K562 (cell line): ENCODE measurements at regions not wholly inside any gene's neighbourhood (a gene's known extent, or its start where the extent isn't known, plus 50 kb on each side); places are given as distances from the start of the nearest gene placed in this dataset.

Experiments
- ATAC-seq: fragments of 200-7000 bp; cut with Tn5 transposase; 3 replicates; pipeline ENCODE4 v1.9.1; 2020; ENCODE audit warnings: moderate library complexity
- BruUV-seq: library from RNA; stranded (reverse); fragments of 400-500 nt; replicated peaks from 2 replicates; lab custom pipeline; 2021; lab: Mats Ljungman, UMichigan
- CTCF ChIA-PET: fragments of 300-600 bp; formaldehyde crosslinking; extraction: SDS; loops from one replicate; lab custom pipeline; 2021; ENCODE audit warnings: low intra/inter-chr PET ratio; lab: Yijun Ruan, JAX
- POLR2A ChIA-PET: fragments of 300-600, 350-650 bp; sonication (Branson Sonifier 250); formaldehyde crosslinking; extraction: SDS; loops from one replicate; lab custom pipeline; 2021; ENCODE audit warnings: antibody characterized with exemption, inconsistent platforms; lab: Yijun Ruan, JAX
- DNase-seq, 4 experiments: peaks; one replicate each; pipeline versions ENCODE4 v3.0.0 to v3.0.0-alpha.2; 2011 to 2018; ENCODE audit warnings: low spot score in 3 of 4, mixed read lengths in 3 of 4; ENCODE audit errors: extremely low read depth in 1 of 4
- FAIRE-seq: peaks from 2 replicates; lab custom pipeline; 2011; peaks lifted over from hg19 to GRCh38; lab: Jason Lieb, UNC
- H2AFZ ChIP-seq: 2 replicates; pipeline ENCODE4 v1.6.0; 2011; ENCODE audit warnings: low read depth, low read length, control low read depth, inconsistent platforms
- H3K27ac ChIP-seq: fragments of 200-600 bp; 3 replicates; pipeline ENCODE4 v1.8.0; 2011; ENCODE audit warnings: low read depth, mild to moderate bottlenecking, control low read depth, inconsistent platforms, low read length, moderate library complexity, mixed read lengths; ENCODE audit errors: extremely low read depth
- H3K27me3 ChIP-seq, 2 experiments: fragments of 300-600 bp in 1 of 2; 2 replicates in 1 of 2; 3 replicates in 1 of 2; pipeline versions ENCODE4 v1.6.0 to v1.8.0; 2011; ENCODE audit warnings: inconsistent platforms in 2 of 2, low read length in 2 of 2, mild to moderate bottlenecking in 1 of 2, mixed read lengths in 1 of 2, moderate library complexity in 1 of 2; ENCODE audit not compliant: control insufficient read depth in 2 of 2, insufficient read depth in 2 of 2
- H3K36me3 ChIP-seq: fragments of 300-600 bp; 3 replicates; pipeline ENCODE4 v1.8.0; 2011; ENCODE audit warnings: mild to moderate bottlenecking, low read length, inconsistent platforms; ENCODE audit not compliant: control insufficient read depth, insufficient read depth
- H3K4me1 ChIP-seq, 2 experiments: fragments of 200-600 bp in 1 of 2; replicated peaks in 1 of 2; 2 replicates in 1 of 2; 3 replicates in 1 of 2; pipeline versions ENCODE4 v1.5.1 to v1.8.0; 2011; ENCODE audit warnings: inconsistent platforms in 2 of 2, low read length in 2 of 2, mild to moderate bottlenecking in 1 of 2, mixed read lengths in 1 of 2, moderate library complexity in 1 of 2; ENCODE audit not compliant: control insufficient read depth in 2 of 2, insufficient read depth in 2 of 2
- H3K4me2 ChIP-seq: 2 replicates; pipeline ENCODE4 v1.6.1; 2011; ENCODE audit warnings: low read length, control low read depth, inconsistent platforms, mixed read lengths; ENCODE audit not compliant: insufficient read depth
- H3K4me3 ChIP-seq: fragments of 200-600 bp; sonication (generic), shearing (Covaris generic); 2 replicates; pipeline ENCODE4 v1.5.1; 2016; ENCODE audit warnings: control low read depth, inconsistent platforms
- H3K79me2 ChIP-seq: fragments of 200-600 bp; 3 replicates; pipeline ENCODE4 v1.8.0; 2011; ENCODE audit warnings: low read length, inconsistent platforms; ENCODE audit not compliant: control insufficient read depth, insufficient read depth
- H3K9ac ChIP-seq, 2 experiments: 2 replicates each; pipeline versions ENCODE4 v1.6.0 to v1.6.1; 2011; ENCODE audit warnings: low read depth in 2 of 2, low read length in 2 of 2, control low read depth in 1 of 2, inconsistent platforms in 1 of 2, mild to moderate bottlenecking in 1 of 2, mixed read lengths in 1 of 2; ENCODE audit not compliant: insufficient read depth in 1 of 2
- H3K9me1 ChIP-seq: one replicate; pipeline ENCODE4 v1.6.0; 2011; ENCODE audit warnings: inconsistent platforms, mild to moderate bottlenecking, low read length, moderate library complexity; ENCODE audit not compliant: control insufficient read depth, insufficient read depth
- H3K9me3 ChIP-seq: replicated peaks from 2 replicates; pipeline ENCODE4 v1.5.1; 2011; ENCODE audit warnings: low read depth, low read length, inconsistent platforms; ENCODE audit not compliant: control insufficient read depth, insufficient read depth
- H4K20me1 ChIP-seq: replicated peaks from 2 replicates; pipeline ENCODE4 v1.6.1; 2011; ENCODE audit warnings: low read length, inconsistent platforms, mixed read lengths; ENCODE audit not compliant: control insufficient read depth, insufficient read depth
- CGGBP1 ChIP-seq: fragments of 250-450 bp; sonication (Bioruptor Pico); IDR thresholded peaks from 2 replicates; pipeline ENCODE4 v1.9.0; 2021; ENCODE audit warnings: mild to moderate bottlenecking
- DNMT1 ChIP-seq: fragments of 450-650 bp; IDR thresholded peaks from 2 replicates; pipeline ENCODE4 v1.6.1; 2016; ENCODE audit warnings: antibody characterized with exemption, mild to moderate bottlenecking
- EHMT2 ChIP-seq: fragments of 450-650 bp; IDR thresholded peaks from 2 replicates; pipeline ENCODE4 v1.6.1; 2018; ENCODE audit warnings: antibody characterized with exemption
- FOXO4 ChIP-seq: fragments of 450-650 bp; formaldehyde crosslinking; IDR thresholded peaks from 2 replicates; pipeline ENCODE4 v1.4.0; 2020; ENCODE audit warnings: mild to moderate bottlenecking, moderate library complexity
- GATAD2B ChIP-seq: fragments of 450-650 bp; IDR thresholded peaks from 2 replicates; pipeline ENCODE4 v1.6.1; 2017; ENCODE audit warnings: mild to moderate bottlenecking, borderline replicate concordance
- HNRNPLL ChIP-seq: fragments of 200-400 bp; formaldehyde crosslinking; IDR thresholded peaks from 2 replicates; pipeline ENCODE4 v1.6.1; 2017; ENCODE audit warnings: low read length, low read depth, mild to moderate bottlenecking; ENCODE audit not compliant: poor library complexity, severe bottlenecking
- MAZ ChIP-seq, 2 experiments: fragments of 450-650 bp in 1 of 2; sonication (generic) in 1 of 2; formaldehyde crosslinking; IDR thresholded peaks in 1 of 2; conservative IDR thresholded peaks in 1 of 2; 2 replicates each; pipeline versions ENCODE4 v1.4.0 to v1.5.0; 2020; ENCODE audit warnings: mild to moderate bottlenecking in 1 of 2, missing genetic modification reagents in 1 of 2
- MIER1 ChIP-seq: fragments of 450-650 bp; IDR thresholded peaks from 2 replicates; pipeline ENCODE4 v1.6.1; 2016; ENCODE audit warnings: antibody characterized with exemption, mild to moderate bottlenecking, low read depth
- NR4A1 ChIP-seq, 2 experiments: fragments of 250-450 bp in 1 of 2; fragments of 450-650 bp in 1 of 2; sonication (Bioruptor Pico) in 1 of 2; IDR thresholded peaks; 2 replicates each; pipeline versions ENCODE4 v1.4.0 to v1.6.1; 2016 to 2020; ENCODE audit warnings: mild to moderate bottlenecking in 2 of 2, missing compliant biosample characterization in 1 of 2, missing genetic modification characterization in 1 of 2, moderate library complexity in 1 of 2
- PHB ChIP-seq: fragments of 250-450 bp; sonication (Bioruptor Pico); IDR thresholded peaks from 2 replicates; pipeline ENCODE4 v1.5.0; 2021
- SMAD2 ChIP-seq: fragments of 150-350 bp; IDR thresholded peaks from 2 replicates; pipeline ENCODE4 v1.6.1; 2014; ENCODE audit warnings: low read depth, mild to moderate bottlenecking, low read length
- SP1 ChIP-seq: sonication (generic); formaldehyde crosslinking; IDR thresholded peaks from 2 replicates; pipeline ENCODE4 v1.8.1; 2022; ENCODE audit warnings: mild to moderate bottlenecking, missing genetic modification reagents
- ZNF134 ChIP-seq: fragments of 250-450 bp; sonication (Bioruptor Pico); conservative IDR thresholded peaks from 2 replicates; pipeline ENCODE4 v1.4.0; 2020
- ZNF274 ChIP-seq: IDR thresholded peaks from 2 replicates; pipeline ENCODE4 v1.6.1; 2011; ENCODE audit warnings: low read depth, mild to moderate bottlenecking, low read length, moderate library complexity, borderline replicate concordance
- ZNF436 ChIP-seq: fragments of 250-450, 450-650 bp; sonication (Bioruptor Pico); formaldehyde crosslinking; IDR thresholded peaks from 2 replicates; pipeline ENCODE4 v1.7.0; 2020; ENCODE audit warnings: mild to moderate bottlenecking
- WGBS: fragments of 100-300 bp; shearing (Covaris generic); methylation state at CpG from one replicate; pipeline ENCODE4 v1.1.6; 2016; ENCODE audit warnings: low coverage, mixed read lengths; ENCODE audit not compliant: insufficient coverage; ENCODE audit errors: missing lambda C conversion rate; 5-methylcytosine and 5-hydroxymethylcytosine counted together
- in situ Hi-C: fragments of 300-500 bp; cut with MboI; formaldehyde crosslinking; loops from 4 replicates; pipeline ENCODE4 v1.15.0; 2018; ENCODE audit warnings: inconsistent platforms, mixed read lengths
- intact Hi-C: fragments of 100-400 bp; cut with micrococcal nuclease; formaldehyde crosslinking; loops from 2 replicates; pipeline ENCODE4 v1.14.2; 2022

DNA sequence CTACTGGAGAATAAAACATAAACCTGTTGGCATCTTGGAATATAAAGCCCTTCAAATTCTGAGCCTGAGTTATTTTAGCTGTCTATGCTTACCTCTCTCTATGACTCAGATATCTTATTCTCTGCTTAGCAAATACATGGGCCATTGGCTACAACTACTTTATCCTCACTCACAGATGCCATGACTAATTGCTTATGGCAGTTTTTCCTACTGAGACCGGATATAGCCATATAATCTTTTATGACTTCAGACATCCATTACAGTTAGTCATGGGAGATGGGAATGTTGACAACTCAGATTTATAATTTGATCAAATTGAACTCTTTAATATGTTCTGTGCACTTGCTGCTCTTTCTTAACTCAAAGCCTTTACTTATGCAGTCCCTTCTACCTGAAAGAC lies 502.4 kb upstream of the ATP2B1 start:
- ATAC-seq: no peak
- TF ChIP-seq DNMT1 (no peak), NR4A1 (CRISPR knock-in tag; IDR thresholded peaks at IDR 0.05) (no peak), NR4A1 (tag; IDR thresholded peaks at IDR 0.05) (no peak), EHMT2 (no peak), ZNF436 (no peak), CGGBP1 (CRISPR knock-in tag) (no peak), MAZ (CRISPR knock-in tag; conservative IDR thresholded peaks at IDR 0.05 in 1 of 2, IDR thresholded peaks at IDR 0.05 in 1 of 2) (no peak), FOXO4 (CRISPR knock-in tag) (no peak), ZNF134 (CRISPR knock-in tag) (no peak), HNRNPLL (no peak), MIER1 (no peak), PHB (CRISPR knock-in tag) (no peak), SMAD2 (no peak), ZNF274 (no peak), GATAD2B (no peak), SP1 (CRISPR knock-in tag) (no peak)
- Histone ChIP-seq H3K9me3 (peaks cover 2% of the 10 kb centered on the region), H3K79me2 (no peaks in the 10 kb centered on the region), H3K4me2 (no peak overlapping the region), H3K36me3 (no peaks in the 10 kb centered on the region), H3K9ac (no peak overlapping the region), H3K9me1 (no peaks in the 10 kb centered on the region), H3K27me3 (no peaks in the 10 kb centered on the region), H3K27ac (no peak overlapping the region), H4K20me1 (no peaks in the 10 kb centered on the region), H3K4me3 (no peak overlapping the region), H3K4me1 (no peaks in the 10 kb centered on the region), H2AFZ (no peak overlapping the region)
- intact Hi-C loops: no loop called here
- no TSS peak for BruUV-seq
- FAIRE-seq: no peak
- CTCF ChIA-PET: no interaction called here
- in situ Hi-C loops: no loop called here
- POLR2A ChIA-PET: no interaction called here
- no peak for DNase-seq
- 0% methylated on average over 1 of the region's 1 CpG for WGBS
